Fibroblast of gingiva (primary cell): ENCODE measurements at regions not wholly inside any gene's neighbourhood (a gene's known extent, or its start where the extent isn't known, plus 50 kb on each side); places are given as distances from the start of the nearest gene placed in this dataset.
A peak's percentile ranks its signal among the peaks of the same experiment; 100 is the strongest.
"Not testable (repeated sequence)": the region's sequence is repeated elsewhere in the genome, so short reads cannot be mapped to it uniquely, and the experiment has no call there.

ENCODE experiments used
- DNase-seq: peaks from one replicate; pipeline ENCODE4 v3.0.0-alpha.2; 2011; ENCODE audit warnings: low read depth

DNA sequence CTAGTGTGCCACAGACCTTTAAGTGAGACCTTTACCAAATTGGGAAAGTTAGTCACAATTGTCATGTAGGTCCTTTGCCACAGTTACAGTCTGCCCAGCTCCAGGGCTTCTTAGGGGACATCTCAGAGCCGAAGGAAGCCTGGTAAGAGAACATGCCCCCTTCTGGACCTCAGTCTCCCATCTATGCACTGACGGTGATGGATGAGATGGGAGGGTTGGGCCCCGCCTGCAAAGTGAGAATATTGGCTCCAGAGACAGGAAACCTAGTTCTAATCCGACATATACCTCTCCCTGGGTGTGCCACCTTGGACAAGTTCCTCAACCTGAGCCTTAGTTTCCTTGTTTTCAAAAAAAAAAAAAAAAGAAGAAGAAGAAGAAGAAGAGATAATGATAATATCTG lies 85.1 kb upstream of the NAV2 start:
- DNase-seq, result no peak

DNA sequence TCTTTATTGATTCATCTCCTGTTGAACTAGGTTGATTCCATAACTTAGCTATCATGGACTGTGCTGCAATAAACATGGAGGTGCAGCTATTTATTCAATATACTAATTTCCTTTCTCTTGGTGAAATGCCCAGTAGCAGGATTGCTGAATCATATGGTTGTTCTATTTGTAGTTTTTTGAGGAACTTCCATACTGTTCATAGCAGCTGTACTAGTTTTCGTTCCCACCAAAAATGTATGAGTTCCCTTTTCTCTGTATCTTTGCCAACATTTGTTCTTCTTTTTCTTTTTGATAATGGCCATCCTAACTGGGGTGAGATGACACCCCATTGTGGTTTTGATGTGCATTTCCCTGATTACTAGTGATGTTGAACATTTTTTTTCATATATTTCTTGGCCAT lies 87.2 kb upstream of the NAV2 start:
- no peak for DNase-seq

DNA sequence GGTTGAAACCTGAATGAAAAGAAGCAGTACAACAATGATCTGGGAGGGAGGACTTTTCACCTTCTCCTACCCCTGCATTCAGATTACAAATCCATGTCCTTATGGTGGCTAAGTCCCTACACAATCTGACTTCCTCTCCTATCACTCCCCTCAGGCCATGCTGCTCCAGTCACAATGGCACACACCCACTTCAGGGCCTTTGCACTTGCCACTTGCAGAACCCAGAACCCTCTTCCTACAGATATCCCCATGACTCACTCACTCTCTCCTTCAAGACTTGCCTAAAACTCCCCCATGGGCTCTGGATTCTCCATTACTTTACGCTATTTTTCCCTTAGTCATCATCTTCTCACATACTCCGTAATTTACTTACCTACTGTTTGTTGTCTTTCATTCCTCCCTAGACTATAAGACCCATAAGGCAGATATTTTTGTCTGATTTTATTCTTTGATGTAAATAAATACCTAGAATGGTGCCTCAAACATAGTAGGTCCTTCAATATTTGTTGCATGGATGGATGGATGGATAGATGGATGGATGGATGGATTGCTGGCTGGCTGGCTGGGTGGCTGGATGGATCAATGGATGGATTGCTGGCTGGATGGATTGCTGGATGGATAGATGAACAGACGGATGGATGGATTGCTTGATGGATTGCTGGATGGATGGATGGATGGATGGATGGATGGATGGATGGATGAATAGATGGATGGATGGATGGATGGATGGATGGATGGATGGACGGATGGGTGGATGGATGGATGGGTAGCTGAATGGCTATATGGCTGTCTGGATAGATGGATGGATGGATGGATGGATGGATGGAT lies 94.7 kb upstream of the NAV2 start:
- no peak for DNase-seq

DNA sequence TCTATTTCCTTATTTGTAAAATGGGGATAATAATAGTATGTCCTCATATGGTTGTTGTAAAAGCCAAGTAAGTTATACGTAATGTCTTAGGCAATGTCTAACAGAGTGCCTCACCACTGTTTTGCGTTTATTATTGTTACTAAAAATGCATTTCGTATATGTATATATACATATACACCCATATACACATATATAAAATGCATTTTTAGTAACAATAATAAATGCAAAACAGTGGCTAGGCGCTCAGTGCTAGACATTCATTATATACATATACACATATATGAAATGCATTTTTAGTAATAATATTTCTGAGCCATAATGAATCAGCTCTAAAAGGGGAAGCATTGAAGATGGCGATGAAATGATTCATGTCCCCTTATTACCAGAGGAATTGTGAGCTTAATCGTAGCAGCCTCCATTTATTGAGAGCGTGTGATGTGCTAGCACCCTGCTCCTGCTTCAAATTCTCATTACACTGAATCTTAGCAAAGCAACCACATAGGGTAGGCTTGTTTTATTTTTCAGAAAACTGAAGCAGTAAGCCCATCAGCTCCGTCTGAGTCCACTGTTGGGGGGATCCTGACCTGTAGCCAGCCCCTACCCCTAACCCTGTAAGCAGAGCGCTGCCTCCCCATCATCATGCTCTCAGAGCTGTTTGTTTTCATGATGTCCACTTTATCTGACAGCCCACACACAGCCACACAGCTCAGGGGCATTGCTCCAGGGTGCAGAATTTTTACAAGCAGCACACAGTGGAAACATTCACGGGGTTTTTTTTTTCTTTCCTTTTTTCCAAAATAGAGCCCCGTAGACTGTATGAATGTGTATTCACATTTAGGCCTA lies 97.1 kb upstream of the NAV2 start:
- no peak for DNase-seq

DNA sequence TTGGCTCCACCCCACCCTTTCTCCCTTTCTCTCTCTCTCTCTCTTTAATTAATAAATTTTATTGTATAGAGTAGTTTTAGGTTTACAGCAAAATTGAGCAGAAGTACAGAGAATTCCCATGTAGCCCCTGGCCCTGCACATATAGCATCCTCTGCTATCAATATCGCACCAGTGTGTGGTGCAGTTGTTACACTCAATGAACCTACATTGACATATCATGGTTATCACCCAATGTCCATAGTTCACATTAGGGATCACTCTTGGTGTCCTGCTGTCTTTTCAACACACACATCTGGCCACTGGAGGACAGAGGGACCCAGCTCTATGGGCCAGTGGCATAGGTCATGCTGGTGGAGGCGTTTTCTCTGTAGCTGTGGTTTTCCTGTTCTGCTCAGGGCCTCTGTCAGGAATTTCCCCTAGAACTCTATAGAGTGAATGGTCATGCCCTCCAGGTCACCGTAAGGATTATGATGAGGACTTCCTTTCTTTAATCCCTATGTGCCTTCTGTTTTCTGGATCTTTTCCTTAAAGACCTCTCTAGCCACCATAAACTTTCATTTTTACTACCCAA lies 98.2 kb upstream of the NAV2 start:
- no peak for DNase-seq

DNA sequence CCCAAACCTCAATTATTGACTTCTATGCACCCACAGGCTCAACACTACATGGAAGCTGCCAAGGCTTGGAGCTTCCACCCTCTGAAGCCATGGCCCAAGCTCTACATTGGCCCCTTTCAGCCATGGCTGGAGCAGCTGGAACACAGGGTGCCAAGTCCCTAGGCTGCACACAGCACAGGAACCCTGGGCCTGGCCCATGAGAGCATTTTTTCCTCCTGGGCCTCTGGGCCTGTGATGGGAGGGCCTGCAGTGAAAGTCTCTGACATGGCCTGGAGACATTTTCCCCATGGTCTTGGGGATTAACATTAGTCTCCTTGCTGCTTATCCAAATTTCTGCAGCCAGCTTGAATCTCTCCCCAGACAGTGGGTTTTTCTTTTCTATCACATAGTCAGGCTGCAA lies 100.6 kb upstream of the NAV2 start:
- DNase-seq, result not testable (repeated sequence)

DNA sequence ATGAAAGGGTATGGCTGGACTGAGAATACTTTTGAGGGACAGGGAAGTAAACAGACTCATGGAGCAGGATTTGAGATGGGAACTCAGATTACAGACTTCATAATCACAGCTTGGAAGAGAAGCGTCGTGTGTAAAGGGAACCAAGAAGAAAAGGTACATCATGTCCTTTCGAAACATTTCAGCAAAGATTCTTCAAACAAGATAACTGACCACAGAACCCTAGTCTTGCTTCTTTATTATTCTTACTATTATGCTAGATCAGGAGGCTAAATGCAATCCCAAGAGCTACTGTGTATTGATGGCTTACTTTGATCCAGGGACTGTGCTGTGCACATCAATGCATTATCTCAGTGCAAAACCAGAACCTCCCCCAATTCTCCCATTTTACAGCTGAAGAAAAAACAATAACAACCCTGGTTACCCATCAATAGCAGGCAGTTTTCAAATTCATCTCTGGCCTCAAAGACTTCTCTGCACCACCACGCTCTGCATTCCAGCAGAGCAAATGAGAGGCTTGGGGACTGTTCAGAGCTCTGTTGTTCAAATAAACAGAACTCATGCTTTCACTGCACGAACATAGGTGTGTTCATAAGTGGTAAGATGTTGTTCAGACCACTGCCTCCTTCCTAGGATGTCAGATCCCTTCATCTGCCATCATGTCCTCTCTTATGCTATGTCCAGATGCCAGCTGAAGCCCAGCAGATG lies 104.8 kb upstream of the NAV2 start:
- DNase-seq, result no peak

DNA sequence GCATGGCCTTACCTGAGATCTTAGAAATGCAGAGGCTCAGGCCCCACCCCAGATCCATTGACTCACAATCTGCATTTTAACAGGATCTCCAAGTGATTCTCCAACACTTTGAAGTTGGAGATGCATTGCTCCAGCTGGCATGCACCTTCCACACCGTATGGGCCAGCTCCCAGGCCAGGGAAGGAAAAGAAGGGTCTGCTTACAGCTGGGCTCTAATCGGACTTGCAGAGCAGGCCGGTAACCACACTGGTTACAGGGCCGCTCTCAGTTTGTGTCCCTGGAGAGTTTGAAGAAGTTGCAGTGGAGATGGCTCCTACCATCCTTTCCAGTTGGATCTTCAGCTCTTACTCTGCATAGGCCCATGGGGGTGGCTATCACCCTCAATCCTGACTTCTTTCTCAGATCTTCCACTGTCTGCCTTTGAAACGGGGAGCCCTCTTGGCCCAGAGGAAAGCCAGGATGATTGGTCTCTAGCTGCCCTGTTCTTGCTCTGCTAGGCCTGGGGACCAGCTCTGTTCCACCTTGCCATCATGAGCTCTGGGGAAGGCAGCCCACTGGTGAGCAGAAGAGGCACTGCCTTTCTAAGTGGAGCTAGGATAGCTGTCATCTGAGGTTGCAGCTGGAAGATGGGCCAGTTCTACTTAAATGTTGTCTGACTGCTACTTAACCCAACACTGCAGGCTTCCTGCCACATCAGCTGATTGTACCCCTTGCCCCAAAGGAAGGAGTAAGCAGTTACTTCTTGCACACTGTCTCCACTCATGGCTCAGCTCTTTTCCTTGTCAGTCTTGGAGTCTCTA lies 105.6 kb upstream of the NAV2 start:
- DNase-seq, result no peak

DNA sequence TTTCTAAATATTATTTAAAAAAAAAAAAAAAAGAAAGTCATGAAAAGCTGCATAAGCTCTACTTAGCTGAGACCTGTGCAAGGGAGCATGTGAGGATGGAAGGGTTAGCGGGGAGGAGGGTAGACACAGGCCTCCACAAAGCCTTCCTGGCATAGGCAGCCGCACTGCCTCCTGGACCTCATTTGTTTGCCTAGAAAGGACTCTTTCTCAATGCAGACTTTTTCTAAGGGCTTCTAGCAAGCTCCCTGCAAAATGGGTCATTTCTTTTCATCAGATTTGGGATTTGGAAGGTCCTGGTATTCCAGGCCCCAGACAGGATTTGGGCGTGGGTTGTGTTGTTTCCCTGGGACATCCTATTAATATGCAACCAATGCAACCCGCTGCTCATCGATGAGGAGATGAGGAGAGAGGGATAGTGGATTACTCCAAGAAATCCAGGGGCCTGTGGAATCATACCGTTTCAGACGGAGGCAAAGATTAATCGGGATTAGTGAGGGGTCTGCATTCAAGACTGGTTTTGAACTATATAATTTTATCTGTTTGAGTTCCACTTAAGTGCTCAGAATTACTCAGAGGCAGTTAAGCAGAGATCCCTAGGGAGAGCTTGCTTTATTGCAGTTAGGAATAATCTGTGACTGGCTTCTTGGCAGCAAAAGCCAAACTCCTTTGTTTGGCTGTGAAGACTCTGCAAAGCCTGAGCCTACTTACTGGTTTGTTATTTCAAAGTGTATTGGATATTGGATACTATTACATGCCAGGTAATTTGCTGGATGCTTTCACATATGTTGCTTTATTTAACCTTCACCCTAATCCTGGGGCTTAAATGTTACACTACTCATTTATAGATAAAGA lies 106.9 kb upstream of the NAV2 start:
- DNase-seq, result peak; percentile 83

DNA sequence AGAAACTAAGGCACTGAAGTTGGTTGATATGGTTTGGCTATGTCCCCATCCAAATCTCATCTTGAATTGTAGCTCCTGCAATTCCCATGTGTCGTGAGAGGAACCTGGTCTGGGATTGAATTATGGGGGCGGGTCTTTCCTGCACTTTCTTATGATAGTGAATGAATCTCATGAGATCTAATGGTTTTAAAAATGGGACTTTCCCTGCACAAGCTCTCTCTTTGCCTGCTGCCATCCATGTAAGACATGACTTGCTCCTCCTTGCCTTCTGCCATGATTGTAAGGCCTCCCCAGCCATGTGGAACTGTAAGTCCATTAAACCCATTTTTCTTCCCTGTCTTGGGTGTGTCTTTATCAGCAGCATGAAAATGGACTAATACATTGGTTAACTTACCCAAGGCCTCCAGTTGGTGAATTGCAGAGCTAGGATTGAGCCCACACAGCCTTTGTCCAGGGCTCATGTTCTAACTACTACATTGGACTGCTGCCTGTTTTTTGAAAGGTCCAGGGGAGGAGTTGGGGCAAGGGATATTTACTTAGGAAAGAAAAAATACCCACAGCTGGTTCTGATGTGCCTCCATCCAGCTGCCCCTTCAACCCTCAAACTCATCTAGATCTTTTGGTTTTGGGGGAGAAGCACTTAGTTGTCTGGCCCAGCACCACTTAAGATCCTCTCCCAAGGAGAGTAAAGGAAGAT lies 107.8 kb upstream of the NAV2 start:
- DNase-seq, result peak; percentile 46

DNA sequence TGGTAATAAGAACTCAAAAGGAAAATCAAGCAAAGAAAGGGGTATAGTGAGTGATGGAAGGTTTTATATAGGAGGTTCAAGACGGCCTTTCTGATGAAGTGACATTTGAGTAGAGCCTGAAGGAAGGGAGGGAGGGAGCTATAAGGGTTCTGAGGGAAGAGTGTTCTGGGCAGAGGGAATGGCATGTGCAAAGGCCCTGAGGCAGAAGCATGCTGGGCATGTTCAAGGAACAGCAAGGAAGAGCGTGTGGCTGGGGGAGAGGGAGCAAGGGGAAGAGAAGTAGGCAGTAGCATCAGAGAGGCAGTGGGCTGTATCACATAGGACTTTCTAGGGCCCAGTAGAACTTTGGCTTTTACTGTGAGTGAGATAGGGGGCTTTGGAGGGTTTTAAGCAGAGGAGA lies 108.9 kb upstream of the NAV2 start:
- no peak for DNase-seq

DNA sequence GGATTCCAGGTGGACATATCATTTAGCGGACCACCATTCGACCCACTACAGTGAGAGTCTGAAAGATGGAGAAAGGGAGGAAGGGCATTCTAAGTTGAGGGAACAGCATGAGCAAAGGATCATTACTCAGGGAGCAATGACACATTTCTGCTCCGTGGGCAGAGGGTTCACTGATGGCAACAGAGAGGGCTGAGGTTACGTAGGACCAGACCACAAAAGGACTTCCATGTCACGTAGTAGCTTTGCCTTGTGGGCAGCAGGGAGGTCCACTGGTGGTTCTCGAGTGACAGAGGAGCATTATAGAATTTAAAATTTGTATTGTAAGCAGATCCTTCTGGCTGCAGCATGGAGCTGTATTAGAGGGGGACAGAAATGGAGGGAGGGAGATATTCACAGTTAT lies 109.7 kb upstream of the NAV2 start:
- DNase-seq, result no peak

DNA sequence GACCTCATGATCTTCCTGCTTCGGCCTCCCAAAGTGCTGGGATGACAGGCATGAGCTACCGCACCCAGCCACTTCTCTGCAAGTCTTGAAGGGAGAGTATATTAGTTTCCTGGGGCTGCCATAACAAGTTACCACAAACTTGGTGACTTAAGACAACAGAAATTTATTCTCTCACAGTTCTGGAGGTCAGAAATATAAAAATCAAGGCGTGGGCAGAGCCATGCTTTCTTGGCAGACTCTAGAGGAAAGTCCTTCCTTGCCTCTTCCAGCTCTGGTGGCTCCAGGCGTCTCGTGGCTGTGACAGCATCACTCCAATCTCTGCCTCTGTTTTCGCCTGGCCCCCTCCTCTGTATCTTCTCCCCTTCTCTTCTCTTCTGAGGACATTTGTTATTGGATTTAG lies 110.2 kb upstream of the NAV2 start:
- no peak for DNase-seq

DNA sequence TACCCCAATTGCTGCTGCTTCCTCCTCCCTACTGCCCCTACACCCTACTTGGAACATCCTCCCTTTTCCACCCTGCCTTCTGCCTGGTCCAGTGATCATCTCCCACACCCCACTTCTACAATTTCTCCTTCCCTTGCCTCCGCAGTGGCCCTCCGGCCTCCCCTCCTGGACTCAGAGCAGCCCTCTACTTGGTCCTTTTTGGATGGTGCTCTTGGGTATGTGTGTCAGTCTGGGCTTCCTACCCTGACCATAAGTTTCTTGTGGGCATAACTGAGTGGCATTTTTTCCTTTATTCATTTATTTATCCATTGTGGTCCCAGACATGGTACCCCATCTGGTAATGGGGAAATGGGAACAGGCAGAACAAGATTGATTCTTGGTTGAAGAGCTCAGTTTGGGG lies 111.4 kb upstream of the NAV2 start:
- no peak for DNase-seq

DNA sequence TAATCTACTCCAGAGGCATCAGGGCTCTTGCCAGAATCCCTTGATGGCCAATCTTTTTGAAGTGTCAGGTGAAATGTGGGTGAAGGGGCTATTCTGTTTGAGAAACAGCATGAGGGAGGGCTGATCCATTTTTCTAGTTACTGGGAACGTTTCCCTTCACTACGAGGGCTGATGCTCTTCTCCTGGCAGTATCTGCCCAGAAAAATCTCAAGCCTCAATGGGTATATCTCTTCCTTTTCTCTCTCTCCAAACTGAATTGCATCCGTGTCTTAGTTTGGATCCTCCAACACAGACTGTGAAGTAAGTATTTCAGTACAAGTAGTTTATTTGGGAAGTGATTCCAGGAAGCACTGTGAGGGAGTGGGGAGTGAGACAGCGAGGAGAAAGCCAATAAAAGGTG lies 113.0 kb upstream of the NAV2 start:
- no peak for DNase-seq

DNA sequence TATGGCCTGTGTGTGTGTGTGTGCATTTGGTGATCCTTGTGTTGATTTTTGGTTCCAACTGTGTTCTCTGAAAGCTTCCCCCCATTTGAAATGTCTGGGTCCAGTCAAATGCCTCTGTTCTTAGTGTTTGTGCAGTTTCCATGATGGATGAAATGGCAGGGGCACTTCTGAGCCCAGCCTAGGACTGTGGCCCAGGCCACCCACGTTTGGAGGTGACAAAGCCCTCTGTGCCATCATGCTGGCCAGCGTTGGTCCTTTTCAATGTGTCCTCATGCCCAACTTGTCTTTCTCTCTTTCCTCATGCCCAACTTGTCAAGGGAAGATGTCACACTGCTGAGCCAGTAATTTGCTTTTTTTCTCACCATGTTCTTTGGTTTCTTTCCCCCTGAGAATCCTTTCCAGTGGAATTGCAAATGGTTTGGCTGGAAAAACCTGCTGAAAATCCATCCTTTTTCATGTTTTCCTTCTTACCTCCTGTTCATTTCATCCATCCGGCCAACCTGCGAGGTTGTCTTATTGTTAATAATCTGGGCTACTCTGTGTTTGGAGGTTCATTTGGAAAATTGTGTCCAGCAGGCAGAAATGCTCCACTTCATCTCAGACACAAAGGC lies 113.7 kb upstream of the NAV2 start:
- DNase-seq, result no peak

DNA sequence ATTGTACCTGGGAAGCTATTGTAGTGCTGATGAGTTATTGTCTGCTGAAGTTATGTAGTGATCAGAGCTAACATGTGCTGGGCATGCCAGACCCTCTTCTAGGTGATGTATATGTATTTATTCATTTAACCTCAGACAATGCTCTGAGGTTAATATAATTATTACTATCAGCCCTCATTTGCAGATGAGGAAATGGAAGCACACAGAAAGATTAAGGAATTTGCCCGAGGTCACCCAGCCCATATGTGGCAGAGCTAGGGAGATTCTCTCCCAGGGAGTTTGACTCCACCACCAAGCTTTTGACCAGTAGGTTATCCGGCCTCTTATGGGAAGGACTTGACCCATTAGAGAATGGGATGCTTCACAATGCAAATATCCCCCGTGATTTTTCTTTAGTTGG lies 114.2 kb upstream of the NAV2 start:
- DNase-seq, result no peak

DNA sequence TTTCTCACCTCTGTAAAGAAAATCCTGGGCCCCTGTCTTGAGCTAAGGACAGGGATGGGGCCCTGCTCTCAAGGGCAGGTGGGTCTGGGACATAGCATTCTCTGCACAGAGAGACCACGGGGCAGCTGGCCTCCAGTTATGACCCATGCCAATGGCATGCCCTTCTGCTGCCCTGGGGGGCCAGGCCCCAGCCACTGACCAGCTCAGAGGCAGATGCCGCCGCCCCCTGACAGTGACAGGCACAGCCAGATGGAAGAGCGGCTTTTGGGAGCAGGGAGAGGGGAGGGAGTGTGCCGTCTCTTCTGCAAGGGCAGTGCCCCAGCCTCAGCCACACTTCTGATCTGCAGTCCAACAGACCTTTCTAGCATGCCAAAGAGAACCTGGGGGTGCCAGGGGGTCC lies 114.8 kb upstream of the NAV2 start:
- no peak for DNase-seq

DNA sequence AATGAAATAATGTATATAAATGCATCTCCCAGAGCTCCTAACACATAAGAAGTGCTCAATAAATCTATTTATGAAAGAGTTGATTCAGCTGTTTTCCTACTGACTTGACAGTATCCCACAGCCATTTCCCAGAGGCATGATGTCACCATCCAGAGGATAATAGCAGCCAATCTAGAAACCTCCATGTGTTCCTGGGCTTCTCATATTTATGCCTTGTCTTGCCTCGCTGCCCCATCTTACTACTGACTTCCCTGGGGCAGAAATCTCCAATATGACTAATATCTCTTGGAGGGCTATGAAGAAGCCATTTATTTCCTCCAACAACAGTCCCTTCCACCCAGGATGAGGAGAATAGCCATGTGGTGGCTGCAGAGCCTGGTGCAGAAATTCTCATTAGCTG lies 115.4 kb upstream of the NAV2 start:
- DNase-seq, result peak; percentile 33
